CD1c-positive myeloid dendritic cell (primary cell): ENCODE measurements at regions not wholly inside any gene's neighbourhood (a gene's known extent, or its start where the extent isn't known, plus 50 kb on each side); places are given as distances from the start of the nearest gene placed in this dataset.
"Not testable (repeated sequence)": the region's sequence is repeated elsewhere in the genome, so short reads cannot be mapped to it uniquely, and the experiment has no call there.

ENCODE experiments used
- DNase-seq: peaks from one replicate; pipeline ENCODE4 v3.0.0-alpha.2; 2016; ENCODE audit errors: extremely low spot score

- DNase-seq: no peak
These were observed 580.4 kb downstream of the UQCRFS1 start for GRCh38 chr19:28632371-28633080.

GRCh38 chr19:28631961-28632360, 581.0 kb downstream of the UQCRFS1 start:
- no peak for DNase-seq

GRCh38 chr19:28627669-28628068, 585.3 kb downstream of the UQCRFS1 start:
- no peak for DNase-seq

GRCh38 chr19:28626407-28626806, 586.5 kb downstream of the UQCRFS1 start:
- DNase-seq: not testable (repeated sequence)

GRCh38 chr19:28619816-28620429, 593.0 kb downstream of the UQCRFS1 start:
- DNase-seq: no peak

- no peak for DNase-seq
These were observed 594.4 kb downstream of the UQCRFS1 start for GRCh38 chr19:28618504-28618903.

GRCh38 chr19:28615966-28616365, 597.0 kb downstream of the UQCRFS1 start:
- DNase-seq: no peak

- DNase-seq: no peak
These were observed 597.4 kb downstream of the UQCRFS1 start for GRCh38 chr19:28615546-28615916.

- no peak for DNase-seq
These were observed 598.1 kb downstream of the UQCRFS1 start for GRCh38 chr19:28614634-28615545.

- DNase-seq: no peak
These were observed 600.6 kb downstream of the UQCRFS1 start for GRCh38 chr19:28612275-28612769.

GRCh38 chr19:28611227-28611914, 601.6 kb downstream of the UQCRFS1 start:
- DNase-seq: not testable (repeated sequence)

- no peak for DNase-seq
These were observed 602.2 kb downstream of the UQCRFS1 start for GRCh38 chr19:28610731-28611130.

GRCh38 chr19:28609944-28610343, 603.0 kb downstream of the UQCRFS1 start:
- no peak for DNase-seq

GRCh38 chr19:28609091-28609755, 603.7 kb downstream of the UQCRFS1 start:
- no peak for DNase-seq

GRCh38 chr19:28608292-28608691, 604.7 kb downstream of the UQCRFS1 start:
- no peak for DNase-seq

GRCh38 chr19:28607066-28607583, 605.8 kb downstream of the UQCRFS1 start:
- no peak for DNase-seq

- no peak for DNase-seq
These were observed 606.5 kb downstream of the UQCRFS1 start for GRCh38 chr19:28606269-28607032.

GRCh38 chr19:28605501-28606268, 607.3 kb downstream of the UQCRFS1 start:
- no peak for DNase-seq

GRCh38 chr19:28603453-28603852, 609.5 kb downstream of the UQCRFS1 start:
- no peak for DNase-seq
